HG02610 (cell line): ENCODE measurements at regions not wholly inside any gene's neighbourhood (a gene's known extent, or its start where the extent isn't known, plus 50 kb on each side); places are given as distances from the start of the nearest gene placed in this dataset.
"Not testable (repeated sequence)": the region's sequence is repeated elsewhere in the genome, so short reads cannot be mapped to it uniquely, and the experiment has no call there.

Experiments
- ATAC-seq: cut with Tn5 transposase; IDR thresholded peaks from one replicate; pipeline ENCODE4 v1.9.1; 2021; ENCODE audit warnings: mild to moderate bottlenecking, moderate library complexity; ENCODE audit not compliant: unreplicated experiment

GRCh38 chr12:4822572-4822971 lies 87.1 kb upstream of the KCNA1 start:
- no peak for ATAC-seq

- ATAC-seq: no peak
Measured at GRCh38 chr12:4824380-4824779, 85.3 kb upstream of the KCNA1 start.

GRCh38 chr12:4825011-4825858 lies 84.5 kb upstream of the KCNA1 start:
- no peak for ATAC-seq

- ATAC-seq: no peak
Measured at GRCh38 chr12:4826909-4827308, 82.8 kb upstream of the KCNA1 start.

- ATAC-seq: no peak
Measured at GRCh38 chr12:4828176-4828575, 81.5 kb upstream of the KCNA1 start.

GRCh38 chr12:4829161-4829792 lies 80.4 kb upstream of the KCNA1 start:
- ATAC-seq: peak; percentile 76

GRCh38 chr12:4829793-4830162 lies 79.9 kb upstream of the KCNA1 start:
- ATAC-seq: peak; percentile 22

- ATAC-seq: no peak
Measured at GRCh38 chr12:4830556-4831210, 79.0 kb upstream of the KCNA1 start.

- ATAC-seq: no peak
Measured at GRCh38 chr12:4833053-4833452, 76.7 kb upstream of the KCNA1 start.

- no peak for ATAC-seq
Measured at GRCh38 chr12:4833524-4833923, 76.2 kb upstream of the KCNA1 start.

GRCh38 chr12:4842401-4842800 lies 67.3 kb upstream of the KCNA1 start:
- not testable (repeated sequence) for ATAC-seq

- no peak for ATAC-seq
Measured at GRCh38 chr12:4843907-4844306, 65.8 kb upstream of the KCNA1 start.

- ATAC-seq: no peak
Measured at GRCh38 chr12:4847713-4848112, 62.0 kb upstream of the KCNA1 start.

- no peak for ATAC-seq
Measured at GRCh38 chr12:4849115-4849541, 60.6 kb upstream of the KCNA1 start.

- no peak for ATAC-seq
Measured at GRCh38 chr12:4849795-4850345, 59.8 kb upstream of the KCNA1 start.

GRCh38 chr12:4850857-4851380 lies 58.8 kb upstream of the KCNA1 start:
- ATAC-seq: no peak

GRCh38 chr12:4852308-4852707 lies 57.4 kb upstream of the KCNA1 start:
- ATAC-seq: no peak

GRCh38 chr12:4852911-4853310 lies 56.8 kb upstream of the KCNA1 start:
- ATAC-seq: no peak

- no peak for ATAC-seq
Measured at GRCh38 chr12:4855121-4855924, 54.4 kb upstream of the KCNA1 start.

GRCh38 chr12:4856596-4856995 lies 53.1 kb upstream of the KCNA1 start:
- ATAC-seq: no peak
